ENCODE measurements at regions not wholly inside any gene's neighbourhood (a gene's known extent, or its start where the extent isn't known, plus 50 kb on each side); places are given as distances from the start of the nearest gene placed in this dataset.
A peak's percentile ranks its signal among the peaks of the same experiment; 100 is the strongest.

GRCh38 chr14:66312451-66312850 lies 173.7 kb upstream of the CCDC196 start:
- Mint-ChIP-seq H3K36me3 (ENCODE audit: low read depth, unreplicated experiment) (no peaks in the 10 kb centered on the region), H3K9me3 (ENCODE audit: unreplicated experiment) (no peaks in the 10 kb centered on the region), H3K27ac (ENCODE audit: unreplicated experiment) (no peak overlapping the region), H3K4me1 (ENCODE audit: unreplicated experiment) (no peaks in the 10 kb centered on the region), H3K27me3 (ENCODE audit: unreplicated experiment) (no peaks in the 10 kb centered on the region), H3K4me3 (ENCODE audit: unreplicated experiment) (no peak overlapping the region)
- DNase-seq (ENCODE audit: low spot score): no peak
- no peak for TF ChIP-seq CTCF (IDR thresholded peaks at IDR 0.05; ENCODE audit: unreplicated experiment)

GRCh38 chr14:66315098-66315497 lies 171.1 kb upstream of the CCDC196 start:
- Mint-ChIP-seq H3K27ac (ENCODE audit: unreplicated experiment) (no peak overlapping the region), H3K36me3 (ENCODE audit: low read depth, unreplicated experiment) (no peaks in the 10 kb centered on the region), H3K9me3 (ENCODE audit: unreplicated experiment) (no peaks in the 10 kb centered on the region), H3K27me3 (ENCODE audit: unreplicated experiment) (no peaks in the 10 kb centered on the region), H3K4me1 (ENCODE audit: unreplicated experiment) (no peaks in the 10 kb centered on the region), H3K4me3 (ENCODE audit: unreplicated experiment) (no peak overlapping the region)
- DNase-seq (ENCODE audit: low spot score): no peak
- no peak for TF ChIP-seq CTCF (IDR thresholded peaks at IDR 0.05; ENCODE audit: unreplicated experiment)

- TF ChIP-seq CTCF (IDR thresholded peaks at IDR 0.05; ENCODE audit: unreplicated experiment): peak; percentile 16
- Mint-ChIP-seq H3K9me3 (ENCODE audit: unreplicated experiment) (no peaks in the 10 kb centered on the region), H3K4me3 (ENCODE audit: unreplicated experiment) (no peak overlapping the region), H3K36me3 (ENCODE audit: low read depth, unreplicated experiment) (no peaks in the 10 kb centered on the region), H3K4me1 (ENCODE audit: unreplicated experiment) (no peaks in the 10 kb centered on the region), H3K27ac (ENCODE audit: unreplicated experiment) (no peak overlapping the region), H3K27me3 (ENCODE audit: unreplicated experiment) (no peaks in the 10 kb centered on the region)
- DNase-seq (ENCODE audit: low spot score): no peak
These were observed 170.6 kb upstream of the CCDC196 start for GRCh38 chr14:66315548-66315947.

- no peak overlapping the region for H3K4me3 Mint-ChIP-seq (ENCODE audit: unreplicated experiment)
- H3K27me3 Mint-ChIP-seq (ENCODE audit: unreplicated experiment): no peaks in the 10 kb centered on the region
- H3K4me1 Mint-ChIP-seq (ENCODE audit: unreplicated experiment): no peaks in the 10 kb centered on the region
- no peaks in the 10 kb centered on the region for H3K9me3 Mint-ChIP-seq (ENCODE audit: unreplicated experiment)
- no peaks in the 10 kb centered on the region for H3K36me3 Mint-ChIP-seq (ENCODE audit: low read depth, unreplicated experiment)
- no peak overlapping the region for H3K27ac Mint-ChIP-seq (ENCODE audit: unreplicated experiment)
- DNase-seq (ENCODE audit: low spot score): no peak
- TF ChIP-seq CTCF (IDR thresholded peaks at IDR 0.05; ENCODE audit: unreplicated experiment): no peak
These were observed 163.6 kb upstream of the CCDC196 start for GRCh38 chr14:66322564-66322963.

- H3K27me3 Mint-ChIP-seq (ENCODE audit: unreplicated experiment): no peaks in the 10 kb centered on the region
- H3K27ac Mint-ChIP-seq (ENCODE audit: unreplicated experiment): no peak overlapping the region
- no peak overlapping the region for H3K4me3 Mint-ChIP-seq (ENCODE audit: unreplicated experiment)
- no peak for TF ChIP-seq CTCF (IDR thresholded peaks at IDR 0.05; ENCODE audit: unreplicated experiment)
- no peak for DNase-seq (ENCODE audit: low spot score)
- no peaks in the 10 kb centered on the region for H3K36me3 Mint-ChIP-seq (ENCODE audit: low read depth, unreplicated experiment)
- H3K4me1 Mint-ChIP-seq (ENCODE audit: unreplicated experiment): no peaks in the 10 kb centered on the region
- no peaks in the 10 kb centered on the region for H3K9me3 Mint-ChIP-seq (ENCODE audit: unreplicated experiment)
These were observed 155.9 kb upstream of the CCDC196 start for GRCh38 chr14:66330228-66330627.
